CD4-positive, alpha-beta T cell treated with Interleukin-4 for 4 hours (primary cell): ENCODE measurements at regions not wholly inside any gene's neighbourhood (a gene's known extent, or its start where the extent isn't known, plus 50 kb on each side); places are given as distances from the start of the nearest gene placed in this dataset.

Source experiments
- DNase-seq: peaks from one replicate; pipeline ENCODE4 v3.0.0-alpha.2; 2020

DNA sequence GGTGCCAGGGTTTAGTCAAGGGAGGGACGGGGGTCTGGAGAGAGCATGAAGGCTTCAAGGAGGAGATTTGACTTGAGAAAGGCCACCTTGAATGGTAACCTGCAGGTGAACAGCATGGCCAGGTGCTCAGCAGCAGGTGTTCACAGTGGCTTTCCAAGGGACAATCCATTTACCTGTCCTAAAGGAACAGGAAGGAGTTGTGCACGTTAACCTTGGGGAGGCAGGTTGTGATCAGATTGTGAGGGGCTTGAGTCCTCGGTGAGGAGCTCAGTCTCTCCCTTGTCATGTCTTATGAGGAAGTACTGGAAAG lies 120.1 kb upstream of the ERCC6L2 start:
- no peak for DNase-seq

- no peak for DNase-seq
Measured at GRCh38 chr9:95754533-95755420, 120.7 kb upstream of the ERCC6L2 start.

DNA sequence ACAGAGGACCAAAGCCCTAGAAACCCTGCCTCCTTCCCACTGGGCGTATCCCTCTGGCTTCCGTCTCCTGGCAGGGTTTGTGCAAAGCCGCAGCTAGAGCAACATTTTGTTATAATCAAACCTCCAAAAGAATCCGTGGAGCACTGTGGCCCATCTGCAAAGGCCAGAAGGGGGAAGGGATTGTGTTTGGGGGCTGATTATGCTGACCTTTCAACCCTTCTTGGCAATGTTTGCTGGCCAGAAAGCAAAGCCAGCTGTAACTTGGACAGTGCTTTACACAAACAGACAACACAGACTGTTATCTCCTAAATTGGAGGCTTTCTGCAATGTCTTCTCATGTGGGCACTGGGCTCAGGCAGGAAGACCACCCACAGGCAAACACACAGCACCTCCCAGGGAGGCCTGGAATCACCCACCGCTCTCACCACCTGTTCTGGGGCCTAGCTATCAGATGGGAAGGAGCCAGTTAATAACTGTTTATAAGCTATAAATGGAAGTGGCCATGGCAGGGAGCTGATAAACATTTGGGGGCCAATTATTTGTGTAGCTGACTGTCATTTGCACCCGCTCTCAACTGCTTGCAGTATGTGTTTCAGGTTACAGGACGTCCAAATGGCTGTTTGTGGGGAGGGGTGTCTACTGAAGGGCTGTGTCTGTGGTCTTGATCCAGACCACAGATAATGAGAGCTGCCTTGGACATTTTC lies 121.6 kb upstream of the ERCC6L2 start:
- no peak for DNase-seq

- DNase-seq = no peak
Measured at GRCh38 chr9:95752129-95752731, 123.3 kb upstream of the ERCC6L2 start.

GRCh38 chr9:95751520-95751790 lies 124.0 kb upstream of the ERCC6L2 start:
- DNase-seq = no peak

DNA sequence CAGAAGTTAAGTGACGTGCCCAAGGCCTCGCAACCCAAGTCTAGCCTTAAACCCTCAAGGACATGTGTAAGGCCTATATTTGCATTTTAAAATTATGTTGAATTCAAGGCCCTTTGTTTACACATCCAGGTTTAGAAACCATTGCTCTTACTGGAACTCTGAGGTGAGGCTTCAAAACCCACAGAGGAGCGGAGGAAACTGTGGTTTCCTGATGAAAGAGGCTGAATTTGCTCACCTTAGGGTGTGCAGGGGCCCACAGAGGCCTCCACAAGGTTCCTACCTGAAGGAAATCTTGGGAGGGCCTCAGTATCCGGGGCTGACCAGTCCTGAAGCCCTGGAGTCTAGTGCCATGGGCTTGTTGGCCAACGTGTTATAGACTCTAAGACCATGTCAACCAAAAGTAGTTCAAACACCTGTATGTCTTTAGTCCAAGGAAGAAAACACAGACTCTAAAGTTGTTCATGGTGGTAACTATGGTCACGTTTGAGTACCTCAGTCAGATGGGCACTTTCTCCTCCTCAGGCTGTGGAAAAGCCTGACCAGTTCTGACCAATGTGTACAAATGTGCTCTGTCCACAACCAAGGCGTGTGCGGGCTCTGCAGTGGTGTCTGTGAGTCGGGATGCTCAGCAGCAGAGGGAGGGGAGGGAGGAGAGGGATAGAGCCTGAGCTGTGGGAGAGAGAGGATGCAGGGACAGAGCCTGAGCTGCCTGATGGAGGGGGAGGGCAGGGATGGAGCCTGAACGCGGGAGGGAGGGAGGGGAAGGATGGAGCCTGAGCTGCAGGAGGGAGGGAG lies 124.6 kb upstream of the ERCC6L2 start:
- DNase-seq = peak; percentile 20

DNA sequence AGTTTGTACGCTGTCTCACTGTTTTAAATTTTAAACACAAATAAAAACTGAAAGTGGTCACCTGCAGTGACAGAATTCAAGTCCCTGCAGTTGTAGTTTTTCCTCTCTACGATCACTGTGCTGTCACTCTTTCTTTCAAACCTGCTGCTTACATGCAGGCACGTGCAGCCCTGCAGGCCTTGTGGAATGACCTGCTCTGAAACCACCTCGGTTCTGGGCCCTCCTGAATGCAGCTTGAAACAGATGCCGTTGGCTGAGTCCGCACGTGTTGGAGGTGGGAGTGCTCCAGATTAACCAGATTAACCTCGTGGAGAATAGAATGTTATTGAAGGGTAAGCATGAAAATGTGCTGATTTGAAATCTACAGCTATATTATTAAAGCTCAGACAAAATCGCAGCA lies 126.0 kb upstream of the ERCC6L2 start:
- DNase-seq = no peak

DNA sequence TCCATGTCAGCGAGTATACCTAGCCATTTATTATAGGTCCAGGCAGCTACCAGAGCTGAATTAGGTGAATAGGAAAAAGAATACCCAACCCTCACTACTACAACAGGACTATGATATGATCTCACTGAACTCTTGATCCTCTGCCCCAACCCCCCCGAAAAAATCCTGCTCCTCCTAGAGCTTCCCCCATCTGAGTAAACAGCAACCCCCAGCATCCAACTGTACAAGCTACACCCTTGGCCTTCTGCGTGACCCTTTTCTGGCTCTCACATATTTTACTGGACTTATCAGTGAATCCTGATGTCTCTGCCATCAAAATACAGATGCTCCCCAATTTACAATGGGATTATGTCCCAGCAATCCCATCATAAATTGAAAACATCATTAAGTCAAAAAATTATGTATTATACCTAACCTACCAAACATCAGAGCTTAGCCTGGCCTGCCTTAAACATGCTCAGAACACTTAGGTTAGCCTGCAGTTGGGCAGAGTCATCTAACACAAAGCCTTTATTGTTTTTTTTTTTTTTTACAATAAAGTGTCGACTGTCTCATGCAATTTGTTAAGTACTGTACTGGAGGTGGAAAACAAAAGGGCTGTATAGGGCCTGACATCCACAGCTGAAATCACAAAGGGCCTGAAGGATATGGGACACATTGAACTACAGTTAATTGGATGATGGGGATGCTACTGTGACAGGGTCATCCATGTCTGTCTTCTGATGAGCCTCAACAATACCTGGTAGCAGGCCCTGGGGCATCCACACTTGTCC lies 128.9 kb upstream of the ERCC6L2 start:
- no peak for DNase-seq

- DNase-seq = no peak
Measured at GRCh38 chr9:95742821-95743220, 132.7 kb upstream of the ERCC6L2 start.

- no peak for DNase-seq
Measured at GRCh38 chr9:95741631-95742030, 133.9 kb upstream of the ERCC6L2 start.

GRCh38 chr9:95740217-95741004 lies 135.1 kb upstream of the ERCC6L2 start:
- no peak for DNase-seq

GRCh38 chr9:95738438-95738837 lies 137.1 kb upstream of the ERCC6L2 start:
- DNase-seq = no peak

- DNase-seq = no peak
Measured at GRCh38 chr9:95736891-95737522, 138.5 kb upstream of the ERCC6L2 start.

GRCh38 chr9:95736370-95736769 lies 139.1 kb upstream of the ERCC6L2 start:
- DNase-seq = no peak

GRCh38 chr9:95735701-95736100 lies 139.8 kb upstream of the ERCC6L2 start:
- no peak for DNase-seq

GRCh38 chr9:95733741-95734666 lies 141.5 kb upstream of the ERCC6L2 start:
- no peak for DNase-seq

GRCh38 chr9:95732802-95733688 lies 142.4 kb upstream of the ERCC6L2 start:
- DNase-seq = no peak

DNA sequence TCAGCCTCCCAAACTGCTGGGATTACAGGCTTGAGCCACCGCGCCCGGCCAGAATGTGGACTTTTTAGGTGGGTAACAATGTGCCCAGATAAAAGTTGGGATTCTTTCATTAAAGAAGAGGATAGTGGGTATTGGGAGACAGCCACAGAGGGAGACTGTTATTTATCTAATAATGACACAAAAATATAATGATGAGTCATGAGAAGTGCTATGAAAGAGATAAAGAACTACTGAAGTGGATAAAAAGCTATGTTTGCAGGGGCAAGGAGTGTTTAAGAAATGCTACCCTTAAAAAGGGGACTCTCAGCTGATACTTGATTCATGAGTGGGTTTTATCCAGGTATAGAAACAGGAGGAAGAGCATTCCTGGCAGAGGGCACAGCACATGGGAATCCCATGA lies 143.6 kb upstream of the ERCC6L2 start:
- DNase-seq = no peak
